HG03378 (cell line): ENCODE measurements at regions not wholly inside any gene's neighbourhood (a gene's known extent, or its start where the extent isn't known, plus 50 kb on each side); places are given as distances from the start of the nearest gene placed in this dataset.
"Not testable (repeated sequence)": the region's sequence is repeated elsewhere in the genome, so short reads cannot be mapped to it uniquely, and the experiment has no call there.

Source experiments
- ATAC-seq: cut with Tn5 transposase; IDR thresholded peaks from one replicate; pipeline ENCODE4 v1.9.1; 2021; ENCODE audit warnings: mild to moderate bottlenecking, moderate library complexity; ENCODE audit not compliant: unreplicated experiment

- no peak for ATAC-seq
These were observed 112.1 kb downstream of the CENPF start for GRCh38 chr1:214715126-214715525.

GRCh38 chr1:214717351-214717750 lies 114.4 kb downstream of the CENPF start:
- no peak for ATAC-seq

GRCh38 chr1:214718724-214719123 lies 115.7 kb downstream of the CENPF start:
- no peak for ATAC-seq

- ATAC-seq: no peak
These were observed 116.2 kb downstream of the CENPF start for GRCh38 chr1:214719207-214719606.

GRCh38 chr1:214720561-214720960 lies 117.6 kb downstream of the CENPF start:
- ATAC-seq: no peak

- no peak for ATAC-seq
These were observed 124.3 kb downstream of the CENPF start for GRCh38 chr1:214727274-214727673.

GRCh38 chr1:214739621-214740238 lies 136.7 kb downstream of the CENPF start:
- ATAC-seq: no peak

GRCh38 chr1:214740471-214740870 lies 137.5 kb downstream of the CENPF start:
- no peak for ATAC-seq

GRCh38 chr1:214747050-214747635 lies 144.1 kb downstream of the CENPF start:
- no peak for ATAC-seq

GRCh38 chr1:214753236-214753852 lies 150.3 kb downstream of the CENPF start:
- no peak for ATAC-seq

- ATAC-seq: no peak
These were observed 158.0 kb downstream of the CENPF start for GRCh38 chr1:214761030-214761429.

- ATAC-seq: no peak
These were observed 159.9 kb downstream of the CENPF start for GRCh38 chr1:214762902-214763301.

GRCh38 chr1:214764502-214764901 lies 161.5 kb downstream of the CENPF start:
- no peak for ATAC-seq

- no peak for ATAC-seq
These were observed 164.2 kb downstream of the CENPF start for GRCh38 chr1:214767221-214767620.

GRCh38 chr1:214769666-214770065 lies 166.7 kb downstream of the CENPF start:
- not testable (repeated sequence) for ATAC-seq

GRCh38 chr1:214777364-214777763 lies 174.4 kb downstream of the CENPF start:
- ATAC-seq: no peak

GRCh38 chr1:214791961-214792360 lies 189.0 kb downstream of the CENPF start:
- ATAC-seq: no peak

- ATAC-seq: no peak
These were observed 189.7 kb downstream of the CENPF start for GRCh38 chr1:214792527-214793186.

GRCh38 chr1:214793708-214794107 lies 190.7 kb downstream of the CENPF start:
- ATAC-seq: no peak

- ATAC-seq: no peak
These were observed 198.2 kb downstream of the CENPF start for GRCh38 chr1:214801191-214801590.

GRCh38 chr1:214808845-214809460 lies 206.0 kb downstream of the CENPF start:
- ATAC-seq: no peak

GRCh38 chr1:214816603-214817002 lies 213.6 kb downstream of the CENPF start:
- ATAC-seq: no peak
